Liver (tissue), 3 donors: ENCODE measurements at regions not wholly inside any gene's neighbourhood (a gene's known extent, or its start where the extent isn't known, plus 50 kb on each side); places are given as distances from the start of the nearest gene placed in this dataset.

Source experiments
- HNF4G ChIP-seq: IDR thresholded peaks from 2 replicates; pipeline ENCODE4 v1.6.1; 2016; ENCODE audit warnings: antibody characterized with exemption
- TF ChIP-seq, protein P1 (sequence below): IDR thresholded peaks from 2 replicates; pipeline ENCODE4 v1.6.1; 2016; ENCODE audit warnings: antibody characterized with exemption
- TF ChIP-seq, protein P2 (sequence below): fragments of 150-350 bp; IDR thresholded peaks from 2 replicates; pipeline ENCODE4 v1.5.1; 2017; ENCODE audit warnings: improper control_type of control experiment, low read depth, low read length; ENCODE audit not compliant: missing input control
- TF ChIP-seq, protein P3 (sequence below): IDR thresholded peaks from 2 replicates; pipeline ENCODE4 v1.6.1; 2016; ENCODE audit warnings: antibody characterized with exemption
- donor health status: healthy.
- donor health status: healthy.

- TF ChIP-seq, protein P1, sequence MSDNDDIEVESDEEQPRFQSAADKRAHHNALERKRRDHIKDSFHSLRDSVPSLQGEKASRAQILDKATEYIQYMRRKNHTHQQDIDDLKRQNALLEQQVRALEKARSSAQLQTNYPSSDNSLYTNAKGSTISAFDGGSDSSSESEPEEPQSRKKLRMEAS = no peak
- TF ChIP-seq, protein P2, sequence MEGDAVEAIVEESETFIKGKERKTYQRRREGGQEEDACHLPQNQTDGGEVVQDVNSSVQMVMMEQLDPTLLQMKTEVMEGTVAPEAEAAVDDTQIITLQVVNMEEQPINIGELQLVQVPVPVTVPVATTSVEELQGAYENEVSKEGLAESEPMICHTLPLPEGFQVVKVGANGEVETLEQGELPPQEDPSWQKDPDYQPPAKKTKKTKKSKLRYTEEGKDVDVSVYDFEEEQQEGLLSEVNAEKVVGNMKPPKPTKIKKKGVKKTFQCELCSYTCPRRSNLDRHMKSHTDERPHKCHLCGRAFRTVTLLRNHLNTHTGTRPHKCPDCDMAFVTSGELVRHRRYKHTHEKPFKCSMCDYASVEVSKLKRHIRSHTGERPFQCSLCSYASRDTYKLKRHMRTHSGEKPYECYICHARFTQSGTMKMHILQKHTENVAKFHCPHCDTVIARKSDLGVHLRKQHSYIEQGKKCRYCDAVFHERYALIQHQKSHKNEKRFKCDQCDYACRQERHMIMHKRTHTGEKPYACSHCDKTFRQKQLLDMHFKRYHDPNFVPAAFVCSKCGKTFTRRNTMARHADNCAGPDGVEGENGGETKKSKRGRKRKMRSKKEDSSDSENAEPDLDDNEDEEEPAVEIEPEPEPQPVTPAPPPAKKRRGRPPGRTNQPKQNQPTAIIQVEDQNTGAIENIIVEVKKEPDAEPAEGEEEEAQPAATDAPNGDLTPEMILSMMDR = no peak
- TF ChIP-seq, protein P3, sequence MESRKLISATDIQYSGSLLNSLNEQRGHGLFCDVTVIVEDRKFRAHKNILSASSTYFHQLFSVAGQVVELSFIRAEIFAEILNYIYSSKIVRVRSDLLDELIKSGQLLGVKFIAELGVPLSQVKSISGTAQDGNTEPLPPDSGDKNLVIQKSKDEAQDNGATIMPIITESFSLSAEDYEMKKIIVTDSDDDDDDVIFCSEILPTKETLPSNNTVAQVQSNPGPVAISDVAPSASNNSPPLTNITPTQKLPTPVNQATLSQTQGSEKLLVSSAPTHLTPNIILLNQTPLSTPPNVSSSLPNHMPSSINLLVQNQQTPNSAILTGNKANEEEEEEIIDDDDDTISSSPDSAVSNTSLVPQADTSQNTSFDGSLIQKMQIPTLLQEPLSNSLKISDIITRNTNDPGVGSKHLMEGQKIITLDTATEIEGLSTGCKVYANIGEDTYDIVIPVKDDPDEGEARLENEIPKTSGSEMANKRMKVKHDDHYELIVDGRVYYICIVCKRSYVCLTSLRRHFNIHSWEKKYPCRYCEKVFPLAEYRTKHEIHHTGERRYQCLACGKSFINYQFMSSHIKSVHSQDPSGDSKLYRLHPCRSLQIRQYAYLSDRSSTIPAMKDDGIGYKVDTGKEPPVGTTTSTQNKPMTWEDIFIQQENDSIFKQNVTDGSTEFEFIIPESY = no peak
- no peak for TF ChIP-seq HNF4G
Measured at GRCh38 chr2:48238381-48238780, 76.1 kb upstream of the FOXN2 start.
